Liver (tissue), 8 donors: ENCODE measurements at regions not wholly inside any gene's neighbourhood (a gene's known extent, or its start where the extent isn't known, plus 50 kb on each side); places are given as distances from the start of the nearest gene placed in this dataset.

ENCODE experiments used
- DNase-seq: peaks from one replicate; pipeline ENCODE4 v3.0.0-alpha.2; 2017; ENCODE audit warnings: low spot score
- H3K27ac ChIP-seq, 2 donors: one replicate each; pipeline ENCODE4 v1.7.0; 2013; ENCODE audit warnings: inconsistent platforms in 2 of 2, low read length in 2 of 2, control low read depth in 1 of 2, low read depth in 1 of 2, mild to moderate bottlenecking in 1 of 2
- H3K27me3 ChIP-seq, 4 donors: one replicate each; pipeline versions ENCODE4 v1.6.1 to v1.7.0; 2013; ENCODE audit warnings: low read length in 3 of 4, inconsistent platforms in 1 of 4, mild to moderate bottlenecking in 1 of 4, moderate library complexity in 1 of 4; ENCODE audit not compliant: control insufficient read depth in 4 of 4, insufficient read depth in 4 of 4
- H3K36me3 ChIP-seq, 4 donors: one replicate each; pipeline versions ENCODE4 v1.6.1 to v1.7.0; 2013; ENCODE audit warnings: low read length in 3 of 4, mild to moderate bottlenecking in 3 of 4, low read depth in 1 of 4, moderate library complexity in 1 of 4; ENCODE audit not compliant: control insufficient read depth in 4 of 4, insufficient read depth in 3 of 4
- H3K4me1 ChIP-seq, 4 donors: one replicate each; pipeline versions ENCODE4 v1.6.1 to v1.7.0; 2013; ENCODE audit warnings: low read length in 3 of 4, mild to moderate bottlenecking in 3 of 4, moderate library complexity in 1 of 4; ENCODE audit not compliant: control insufficient read depth in 4 of 4, insufficient read depth in 4 of 4
- H3K4me3 ChIP-seq, 3 donors: one replicate each; pipeline versions ENCODE4 v1.6.1 to v1.7.0; 2013; ENCODE audit warnings: low read length in 3 of 3, control low read depth in 1 of 3, low read depth in 1 of 3, mild to moderate bottlenecking in 1 of 3
- H3K9ac ChIP-seq, 2 donors: one replicate each; pipeline ENCODE4 v1.7.0; 2013; ENCODE audit warnings: low read length in 2 of 2, mild to moderate bottlenecking in 2 of 2, moderate library complexity in 2 of 2, control low read depth in 1 of 2, low read depth in 1 of 2
- H3K9me3 ChIP-seq, 4 donors: one replicate each; pipeline versions ENCODE4 v1.6.1 to v1.7.0; 2013; ENCODE audit warnings: low read length in 3 of 4; ENCODE audit not compliant: control insufficient read depth in 4 of 4
- ATF3 ChIP-seq: IDR thresholded peaks from 2 replicates; pipeline ENCODE4 v1.6.1; 2016; ENCODE audit warnings: antibody characterized with exemption
- FOXA2 ChIP-seq: IDR thresholded peaks from 2 replicates; pipeline ENCODE4 v1.6.1; 2016; ENCODE audit warnings: antibody characterized with exemption
- GABPA ChIP-seq, 2 donors: IDR thresholded peaks in 1 of 2; conservative IDR thresholded peaks in 1 of 2; 2 replicates each; pipeline ENCODE4 v1.6.1; 2016; ENCODE audit warnings: antibody characterized with exemption in 2 of 2, mild to moderate bottlenecking in 1 of 2, moderate library complexity in 1 of 2
- HNF4A ChIP-seq, 2 donors: conservative IDR thresholded peaks; 2 replicates each; pipeline ENCODE4 v1.6.1; 2016; ENCODE audit warnings: antibody characterized with exemption in 2 of 2, mild to moderate bottlenecking in 2 of 2
- HNF4G ChIP-seq: IDR thresholded peaks from 2 replicates; pipeline ENCODE4 v1.6.1; 2016; ENCODE audit warnings: antibody characterized with exemption
- JUND ChIP-seq, 2 donors: IDR thresholded peaks; 2 replicates each; pipeline ENCODE4 v1.6.1; 2016; ENCODE audit warnings: antibody characterized with exemption in 2 of 2
- NR2F2 ChIP-seq: IDR thresholded peaks from 2 replicates; pipeline ENCODE4 v1.6.1; 2016; ENCODE audit warnings: antibody characterized with exemption
- RAD21 ChIP-seq, 2 donors: IDR thresholded peaks; 2 replicates each; pipeline ENCODE4 v1.6.1; 2016; ENCODE audit warnings: antibody characterized with exemption in 2 of 2, mild to moderate bottlenecking in 2 of 2
- REST ChIP-seq: IDR thresholded peaks from 2 replicates; pipeline ENCODE4 v1.6.1; 2016; ENCODE audit warnings: antibody characterized with exemption, mild to moderate bottlenecking
- RXRA ChIP-seq, 2 donors: IDR thresholded peaks; 2 replicates each; pipeline ENCODE4 v1.6.1; 2017 to 2018; ENCODE audit warnings: antibody characterized with exemption in 2 of 2, mild to moderate bottlenecking in 1 of 2
- SP1 ChIP-seq: IDR thresholded peaks from 2 replicates; pipeline ENCODE4 v1.6.1; 2018; ENCODE audit warnings: antibody characterized with exemption, mild to moderate bottlenecking
- TAF1 ChIP-seq: conservative IDR thresholded peaks from 2 replicates; pipeline ENCODE4 v1.6.1; 2016; ENCODE audit warnings: antibody characterized with exemption, mild to moderate bottlenecking
- YY1 ChIP-seq: IDR thresholded peaks from 2 replicates; pipeline ENCODE4 v1.6.1; 2016; ENCODE audit warnings: antibody characterized with exemption, mild to moderate bottlenecking
- ZBTB33 ChIP-seq: IDR thresholded peaks from 2 replicates; pipeline ENCODE4 v1.6.1; 2016; ENCODE audit warnings: antibody characterized with exemption
- WGBS: extraction: QIAGEN DNeasy Blood & Tissue Kit; methylation state at CpG from one replicate; pipeline ENCODE4 v1.1.7; 2013; 5-methylcytosine and 5-hydroxymethylcytosine counted together
- TF ChIP-seq, protein P1 (sequence below): IDR thresholded peaks from 2 replicates; pipeline ENCODE4 v1.6.1; 2016; ENCODE audit warnings: antibody characterized with exemption
- TF ChIP-seq, protein P2 (sequence below): fragments of 150-350 bp; IDR thresholded peaks from 2 replicates; pipeline ENCODE4 v1.5.1; 2017; ENCODE audit warnings: improper control_type of control experiment, low read depth, low read length; ENCODE audit not compliant: missing input control
- donor health status: healthy.
- donor health status: healthy.
- donor health status: healthy.
- donor health status: healthy.
- donor health status: healthy.

GRCh38 chr13:94783489-94783888 is 71.1 kb upstream of the SOX21 start (continued):
- no peak for TF ChIP-seq REST
- TF ChIP-seq SP1, result no peak
- TF ChIP-seq NR2F2, result no peak
- TF ChIP-seq, protein P1, sequence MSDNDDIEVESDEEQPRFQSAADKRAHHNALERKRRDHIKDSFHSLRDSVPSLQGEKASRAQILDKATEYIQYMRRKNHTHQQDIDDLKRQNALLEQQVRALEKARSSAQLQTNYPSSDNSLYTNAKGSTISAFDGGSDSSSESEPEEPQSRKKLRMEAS, result no peak
- no peak for TF ChIP-seq RXRA (IDR thresholded peaks at IDR 0.05)
- TF ChIP-seq ATF3, result no peak
- no peak for TF ChIP-seq ZBTB33
- no peak for TF ChIP-seq HNF4G

DNA sequence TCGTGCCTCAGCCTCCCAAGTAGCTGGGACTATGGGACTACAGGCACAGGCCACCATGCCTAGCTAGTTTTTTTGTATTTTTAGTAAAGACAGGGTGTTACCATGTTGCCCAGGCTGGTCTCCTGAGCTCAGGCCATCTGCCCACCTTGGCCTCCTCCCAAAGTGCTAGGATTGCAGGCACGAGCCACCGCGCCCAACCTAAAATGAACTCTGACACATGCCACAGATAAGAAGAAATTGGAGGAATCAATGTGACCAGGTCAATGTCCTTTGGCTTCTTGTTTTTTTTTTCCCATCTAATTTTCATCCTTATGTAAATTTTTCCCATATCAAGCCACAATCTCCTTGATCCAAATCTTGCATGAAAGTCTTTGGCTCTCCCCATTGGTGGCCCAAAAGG is 68.1 kb upstream of the SOX21 start:
- no peaks in the 10 kb centered on the region for H3K27me3 ChIP-seq
- 38% methylated on average over 4 of the region's 4 CpGs for WGBS
- TF ChIP-seq, protein P2, sequence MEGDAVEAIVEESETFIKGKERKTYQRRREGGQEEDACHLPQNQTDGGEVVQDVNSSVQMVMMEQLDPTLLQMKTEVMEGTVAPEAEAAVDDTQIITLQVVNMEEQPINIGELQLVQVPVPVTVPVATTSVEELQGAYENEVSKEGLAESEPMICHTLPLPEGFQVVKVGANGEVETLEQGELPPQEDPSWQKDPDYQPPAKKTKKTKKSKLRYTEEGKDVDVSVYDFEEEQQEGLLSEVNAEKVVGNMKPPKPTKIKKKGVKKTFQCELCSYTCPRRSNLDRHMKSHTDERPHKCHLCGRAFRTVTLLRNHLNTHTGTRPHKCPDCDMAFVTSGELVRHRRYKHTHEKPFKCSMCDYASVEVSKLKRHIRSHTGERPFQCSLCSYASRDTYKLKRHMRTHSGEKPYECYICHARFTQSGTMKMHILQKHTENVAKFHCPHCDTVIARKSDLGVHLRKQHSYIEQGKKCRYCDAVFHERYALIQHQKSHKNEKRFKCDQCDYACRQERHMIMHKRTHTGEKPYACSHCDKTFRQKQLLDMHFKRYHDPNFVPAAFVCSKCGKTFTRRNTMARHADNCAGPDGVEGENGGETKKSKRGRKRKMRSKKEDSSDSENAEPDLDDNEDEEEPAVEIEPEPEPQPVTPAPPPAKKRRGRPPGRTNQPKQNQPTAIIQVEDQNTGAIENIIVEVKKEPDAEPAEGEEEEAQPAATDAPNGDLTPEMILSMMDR, result no peak
- TF ChIP-seq, protein P1, result no peak
- TF ChIP-seq RAD21 (IDR thresholded peaks at IDR 0.05) (no peak), ATF3 (no peak), YY1 (no peak), REST (no peak), FOXA2 (no peak), JUND (IDR thresholded peaks at IDR 0.05) (no peak), RXRA (IDR thresholded peaks at IDR 0.05) (peak in 1 of 2 donors; percentile 86), GABPA (IDR thresholded peaks at IDR 0.05 in 1 of 2, conservative IDR thresholded peaks at IDR 0.05 in 1 of 2) (no peak), HNF4A (conservative IDR thresholded peaks at IDR 0.05) (peak in 1 of 2 donors; percentile 65), NR2F2 (no peak), SP1 (no peak), ZBTB33 (no peak), HNF4G (no peak), TAF1 (no peak)
- peaks cover 0 to 11% (median 5%) of the 10 kb centered on the region in 4 donors for H3K4me1 ChIP-seq
- no peak for DNase-seq
- no peak overlapping the region for H3K4me3 ChIP-seq
- no peak overlapping the region for H3K9ac ChIP-seq
- no peak overlapping the region for H3K27ac ChIP-seq
- no peaks in the 10 kb centered on the region for H3K36me3 ChIP-seq
- H3K9me3 ChIP-seq, result no peaks in the 10 kb centered on the region
